Left renal cortex interstitium (tissue), 4 donors: ENCODE measurements at regions not wholly inside any gene's neighbourhood (a gene's known extent, or its start where the extent isn't known, plus 50 kb on each side); places are given as distances from the start of the nearest gene placed in this dataset.
"Not testable (repeated sequence)": the region's sequence is repeated elsewhere in the genome, so short reads cannot be mapped to it uniquely, and the experiment has no call there.

Source experiments
- DNase-seq, 4 donors: peaks; one replicate each; pipeline ENCODE4 v3.0.0-alpha.2; 2013; ENCODE audit warnings: low read depth in 4 of 4, low spot score in 2 of 4, missing footprints in 1 of 4

DNA sequence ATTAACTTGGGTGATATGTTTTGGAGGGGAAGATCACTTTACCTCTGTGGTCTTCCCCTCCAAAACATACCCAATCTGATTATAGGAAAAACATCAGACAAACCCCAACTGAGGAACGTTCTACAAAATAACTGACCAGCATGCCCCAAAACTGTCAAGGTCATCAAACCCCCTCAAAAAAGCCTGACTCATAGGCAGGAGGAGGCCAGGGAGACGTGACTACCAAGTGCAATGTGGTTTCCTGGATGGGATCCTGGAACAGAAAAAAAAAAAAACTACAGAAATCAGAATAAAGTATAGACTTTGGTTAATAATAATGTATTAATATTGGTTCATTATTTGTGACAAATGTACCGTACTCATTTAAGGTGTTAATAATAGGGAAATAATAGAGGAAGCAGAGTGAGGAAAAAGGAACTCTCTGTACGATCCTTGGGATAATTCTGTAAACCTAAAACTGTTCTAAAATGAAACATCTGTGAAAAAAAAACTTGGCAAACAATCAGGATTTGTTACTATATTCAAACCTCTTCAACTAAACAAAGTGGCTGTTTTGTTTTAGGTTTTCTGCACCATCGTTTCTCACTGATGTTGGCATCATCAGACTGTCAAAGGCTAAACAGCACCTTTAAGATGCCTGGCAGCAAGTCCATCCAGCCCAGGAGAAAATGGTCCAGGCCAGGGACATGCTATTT is 266.7 kb upstream of the SDK2 start:
- no peak for DNase-seq

DNA sequence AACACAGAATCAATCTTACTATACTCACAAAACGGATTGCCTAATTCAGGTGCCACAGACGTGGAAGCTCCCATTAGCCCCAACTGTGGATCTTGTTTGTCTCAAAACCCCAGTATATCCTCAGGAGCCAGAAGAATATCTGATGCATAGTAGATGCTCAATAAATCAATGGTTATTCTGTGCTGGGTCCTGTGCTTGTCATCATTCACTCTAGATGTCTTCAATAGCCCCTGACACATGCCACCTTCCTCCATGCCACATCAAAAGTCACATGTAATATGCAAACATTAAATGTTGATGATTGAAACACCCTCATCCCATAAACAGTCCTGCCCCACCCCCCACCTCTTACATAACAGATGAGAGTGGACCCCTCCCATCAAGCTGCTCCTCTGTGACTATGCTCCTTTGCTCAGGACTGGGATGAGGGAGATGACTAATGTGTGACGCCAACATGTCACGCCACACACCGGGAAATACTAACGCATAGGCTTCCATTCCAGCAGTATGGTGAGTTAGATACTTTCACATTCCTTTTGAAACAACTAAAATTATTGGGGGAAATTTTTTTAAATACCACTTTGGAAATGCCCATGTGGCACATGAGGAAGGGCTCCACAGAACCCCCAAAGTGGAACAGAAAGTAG is 267.6 kb upstream of the SDK2 start:
- DNase-seq = no peak

GRCh38 chr17:73912373-73912746 is 268.1 kb upstream of the SDK2 start:
- DNase-seq = no peak

GRCh38 chr17:73914536-73915274 is 270.5 kb upstream of the SDK2 start:
- no peak for DNase-seq

DNA sequence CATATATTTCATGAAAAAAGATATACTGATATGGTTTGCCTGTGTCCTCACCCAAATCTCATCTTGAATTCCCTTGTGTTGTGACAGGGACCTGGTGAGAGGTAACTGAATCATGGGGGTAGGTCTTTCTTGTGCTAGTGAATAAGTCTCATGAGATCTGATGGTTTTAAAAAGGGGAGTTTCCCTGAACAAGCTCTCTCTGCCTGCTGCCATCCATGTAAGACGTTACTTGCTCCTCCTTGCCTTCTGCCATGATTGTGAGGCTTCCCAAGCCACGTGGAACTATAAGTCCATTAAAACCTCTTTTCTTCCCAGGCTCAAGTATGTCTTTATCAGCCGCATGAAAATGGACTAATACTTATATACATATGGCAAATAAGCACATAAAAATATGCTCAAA is 274.8 kb upstream of the SDK2 start:
- not testable (repeated sequence) for DNase-seq

DNA sequence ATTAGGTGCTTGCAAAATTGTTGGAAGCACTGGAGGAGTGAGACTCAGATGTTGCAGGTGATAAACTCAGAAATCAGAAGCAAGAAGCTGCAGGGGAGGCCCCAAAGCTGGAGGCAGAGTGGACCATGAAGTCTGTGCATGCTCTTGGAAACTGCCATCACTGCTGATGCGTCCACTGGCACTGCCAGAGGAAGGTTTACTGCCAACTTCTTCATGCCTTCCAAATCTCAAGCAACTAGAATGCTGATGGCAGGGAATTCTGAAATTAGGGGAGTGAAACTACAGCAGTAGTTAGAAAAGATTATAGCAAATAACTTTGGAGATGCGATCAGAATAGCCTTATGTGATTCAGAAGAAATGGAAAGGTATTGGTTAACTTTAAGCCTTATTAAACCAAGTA is 277.1 kb upstream of the SDK2 start:
- DNase-seq = no peak

GRCh38 chr17:73924114-73924908 is 279.2 kb upstream of the RPL38 start:
- DNase-seq = no peak

DNA sequence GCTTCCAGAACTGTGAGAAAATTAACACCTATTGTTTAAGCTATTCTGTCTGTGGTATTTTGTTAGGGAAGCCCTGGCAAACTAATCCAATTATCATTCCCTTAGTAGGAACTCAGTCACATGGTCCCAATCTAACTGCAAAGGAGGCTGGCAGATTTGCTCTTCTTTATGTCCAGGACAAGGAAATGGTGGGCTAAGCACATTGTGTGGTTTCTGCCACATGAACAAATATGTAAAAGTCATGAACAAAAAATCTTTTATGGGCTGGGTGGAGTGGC is 278.6 kb upstream of the RPL38 start:
- DNase-seq = no peak

DNA sequence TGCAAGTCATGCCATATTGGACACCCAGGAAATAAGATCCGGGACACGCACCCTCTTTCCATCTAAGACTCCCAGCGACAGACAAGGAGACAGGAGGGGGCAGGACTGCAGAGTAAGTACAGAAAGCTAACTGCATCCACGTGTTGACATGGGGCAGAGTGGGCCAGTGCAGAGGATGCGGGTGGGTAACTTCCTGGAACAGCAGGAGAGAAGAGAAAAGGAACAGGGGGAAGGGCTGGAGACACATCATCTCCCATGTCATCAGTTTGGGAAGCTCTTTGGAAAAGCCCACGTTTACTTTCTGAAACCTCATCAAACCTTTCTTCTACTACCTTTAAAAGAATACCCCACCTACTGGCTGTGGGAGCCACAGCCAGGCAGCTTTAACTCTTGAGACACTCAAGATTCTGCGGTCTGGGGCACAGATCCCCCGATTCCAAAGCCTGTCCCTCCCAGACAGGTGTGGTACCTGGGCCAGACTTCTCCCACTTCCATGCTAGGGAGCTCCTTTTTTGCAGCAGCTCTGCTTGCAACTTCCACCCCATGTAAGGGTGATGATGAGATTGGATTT is 273.5 kb upstream of the RPL38 start:
- no peak for DNase-seq

GRCh38 chr17:73932216-73932749 is 271.2 kb upstream of the RPL38 start:
- no peak for DNase-seq

- DNase-seq = no peak
These were observed 270.2 kb upstream of the RPL38 start for GRCh38 chr17:73933164-73933766.

GRCh38 chr17:73933871-73934270 is 269.6 kb upstream of the RPL38 start:
- no peak for DNase-seq

DNA sequence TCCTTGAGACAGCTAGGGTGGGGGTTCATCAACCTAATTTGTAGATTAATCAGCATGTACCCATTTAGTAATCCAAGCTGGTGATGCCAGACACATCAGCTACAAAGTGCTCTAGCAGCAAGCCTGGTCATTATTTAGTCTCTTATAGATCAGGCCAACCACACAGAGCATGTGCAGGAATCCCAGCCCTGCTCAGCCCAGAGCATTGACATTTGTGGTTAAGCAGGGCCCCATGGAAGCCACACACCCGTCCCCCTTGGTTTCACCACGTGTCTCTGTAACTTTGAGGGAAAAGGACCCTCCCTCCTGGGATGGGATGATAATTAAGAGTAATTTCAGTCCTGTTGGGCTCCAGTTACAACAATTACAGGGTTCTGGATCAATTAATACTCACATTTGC is 268.8 kb upstream of the RPL38 start:
- no peak for DNase-seq

GRCh38 chr17:73936908-73937627 is 266.4 kb upstream of the RPL38 start:
- DNase-seq = no peak

DNA sequence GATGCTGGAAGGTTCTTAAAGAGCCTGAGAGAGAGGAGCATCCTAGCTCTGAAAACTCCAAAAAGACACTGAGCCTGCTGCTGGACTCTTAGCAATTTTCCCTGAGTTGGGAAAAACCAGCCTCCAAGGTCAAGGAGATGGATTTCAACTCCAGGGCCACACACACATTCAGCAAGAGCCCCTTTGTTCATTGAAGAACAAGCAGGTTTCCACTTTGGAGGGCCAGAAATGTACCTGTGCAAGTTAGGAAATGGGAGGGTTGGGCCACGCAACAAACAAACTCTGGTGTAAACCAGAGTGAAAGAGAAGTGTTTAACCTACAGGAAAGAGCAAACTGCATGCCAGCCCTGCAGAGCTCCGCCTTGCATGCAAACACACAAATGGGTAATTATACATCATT is 264.8 kb upstream of the RPL38 start:
- DNase-seq = no peak

GRCh38 chr17:73939806-73940205 is 263.7 kb upstream of the RPL38 start:
- DNase-seq = no peak

GRCh38 chr17:73940511-73940910 is 263.0 kb upstream of the RPL38 start:
- DNase-seq = no peak

GRCh38 chr17:73941919-73942530 is 261.5 kb upstream of the RPL38 start:
- DNase-seq = no peak

- no peak for DNase-seq
These were observed 260.6 kb upstream of the RPL38 start for GRCh38 chr17:73942703-73943415.
